Activated CD4-positive, alpha-beta T cell treated with anti-CD3 and anti-CD28 coated beads, Interleukin-2, amount 50 U/mL, for 16 hours (primary cell): ENCODE measurements at regions not wholly inside any gene's neighbourhood (a gene's known extent, or its start where the extent isn't known, plus 50 kb on each side); places are given as distances from the start of the nearest gene placed in this dataset.

Experiments
- DNase-seq: peaks from one replicate; pipeline ENCODE4 v3.0.0-alpha.2; 2020

GRCh38 chr4:138686106-138686835, 329.3 kb upstream of the NOCT start:
- no peak for DNase-seq

GRCh38 chr4:138685316-138685715, 330.3 kb upstream of the NOCT start:
- no peak for DNase-seq

GRCh38 chr4:138680989-138681604, 334.5 kb upstream of the NOCT start:
- peak; percentile 69 for DNase-seq

- no peak for DNase-seq
These were observed 335.3 kb upstream of the NOCT start for GRCh38 chr4:138680256-138680655.

- no peak for DNase-seq
These were observed 336.4 kb upstream of the NOCT start for GRCh38 chr4:138678985-138679746.

GRCh38 chr4:138677748-138678147, 337.8 kb upstream of the NOCT start:
- no peak for DNase-seq

GRCh38 chr4:138677212-138677611, 338.4 kb upstream of the NOCT start:
- no peak for DNase-seq

- no peak for DNase-seq
These were observed 339.9 kb upstream of the NOCT start for GRCh38 chr4:138675685-138676084.

- DNase-seq = no peak
These were observed 341.4 kb upstream of the NOCT start for GRCh38 chr4:138674209-138674608.

- DNase-seq = no peak
These were observed 342.5 kb upstream of the NOCT start for GRCh38 chr4:138673053-138673452.

- DNase-seq = no peak
These were observed 343.1 kb upstream of the NOCT start for GRCh38 chr4:138672393-138672976.

- no peak for DNase-seq
These were observed 343.9 kb upstream of the NOCT start for GRCh38 chr4:138671606-138672084.

- DNase-seq = no peak
These were observed 344.5 kb upstream of the NOCT start for GRCh38 chr4:138671106-138671505.

GRCh38 chr4:138670681-138671080, 344.9 kb upstream of the NOCT start:
- DNase-seq = no peak

- no peak for DNase-seq
These were observed 345.9 kb upstream of the NOCT start for GRCh38 chr4:138669479-138670315.

- DNase-seq = no peak
These were observed 347.3 kb upstream of the NOCT start for GRCh38 chr4:138668309-138668708.

GRCh38 chr4:138666366-138666765, 349.2 kb upstream of the NOCT start:
- DNase-seq = no peak

- no peak for DNase-seq
These were observed 349.7 kb upstream of the NOCT start for GRCh38 chr4:138665851-138666250.

GRCh38 chr4:138663883-138664282, 351.7 kb upstream of the NOCT start:
- DNase-seq = no peak

GRCh38 chr4:138659812-138660316, 355.7 kb upstream of the NOCT start:
- DNase-seq = no peak

- no peak for DNase-seq
These were observed 356.4 kb upstream of the NOCT start for GRCh38 chr4:138659037-138659811.
